ENCODE measurements at regions not wholly inside any gene's neighbourhood (a gene's known extent, or its start where the extent isn't known, plus 50 kb on each side); places are given as distances from the start of the nearest gene placed in this dataset.
"Not testable (repeated sequence)": the region's sequence is repeated elsewhere in the genome, so short reads cannot be mapped to it uniquely, and the experiment has no call there.

GRCh38 chr3:110344897-110345767 lies 726.5 kb upstream of the NECTIN3 start:
- H3K4me3 ChIP-seq (ENCODE audit: low read length) = no peak overlapping the region
- no peak for DNase-seq (ENCODE audit: low read depth)
- TF ChIP-seq CTCF (conservative IDR thresholded peaks at IDR 0.05; ENCODE audit: low read depth, low read length) = no peak

- no peak for DNase-seq (ENCODE audit: low read depth)
- no peak overlapping the region for H3K4me3 ChIP-seq (ENCODE audit: low read length)
- no peak for TF ChIP-seq CTCF (conservative IDR thresholded peaks at IDR 0.05; ENCODE audit: low read depth, low read length)
Measured at GRCh38 chr3:110349295-110349694, 722.3 kb upstream of the NECTIN3 start.

- TF ChIP-seq CTCF (conservative IDR thresholded peaks at IDR 0.05; ENCODE audit: low read depth, low read length) = no peak
- no peak overlapping the region for H3K4me3 ChIP-seq (ENCODE audit: low read length)
- no peak for DNase-seq (ENCODE audit: low read depth)
Measured at GRCh38 chr3:110352841-110353604, 718.6 kb upstream of the NECTIN3 start.

GRCh38 chr3:110362751-110363150 lies 708.9 kb upstream of the NECTIN3 start:
- H3K4me3 ChIP-seq (ENCODE audit: low read length) = no peak overlapping the region
- TF ChIP-seq CTCF (conservative IDR thresholded peaks at IDR 0.05; ENCODE audit: low read depth, low read length) = no peak
- no peak for DNase-seq (ENCODE audit: low read depth)

- H3K4me3 ChIP-seq (ENCODE audit: low read length); DNase-seq (ENCODE audit: low read depth): not testable (repeated sequence)
Measured at GRCh38 chr3:110367289-110367688, 704.3 kb upstream of the NECTIN3 start.

- H3K4me3 ChIP-seq (ENCODE audit: low read length) = no peak overlapping the region
- no peak for TF ChIP-seq CTCF (conservative IDR thresholded peaks at IDR 0.05; ENCODE audit: low read depth, low read length)
- DNase-seq (ENCODE audit: low read depth) = no peak
Measured at GRCh38 chr3:110375751-110376518, 695.7 kb upstream of the NECTIN3 start.

GRCh38 chr3:110378481-110378880 lies 693.1 kb upstream of the NECTIN3 start:
- no peak overlapping the region for H3K4me3 ChIP-seq (ENCODE audit: low read length)
- no peak for DNase-seq (ENCODE audit: low read depth)
- no peak for TF ChIP-seq CTCF (conservative IDR thresholded peaks at IDR 0.05; ENCODE audit: low read depth, low read length)
